Neural crest cell (in vitro differentiated cells): ENCODE measurements at regions not wholly inside any gene's neighbourhood (a gene's known extent, or its start where the extent isn't known, plus 50 kb on each side); places are given as distances from the start of the nearest gene placed in this dataset.

Experiments
- DNase-seq: peaks from one replicate; pipeline ENCODE4 v3.0.0; 2021; ENCODE audit warnings: low read depth, mixed read lengths, low spot score
- H3K27ac Mint-ChIP-seq: one replicate; pipeline ENCODE4 v1.8.0; 2021; ENCODE audit warnings: mild to moderate bottlenecking, mixed read lengths; ENCODE audit not compliant: unreplicated experiment
- H3K27me3 Mint-ChIP-seq: 2 replicates; pipeline ENCODE4 v1.8.0; 2021; ENCODE audit warnings: low read depth, mild to moderate bottlenecking, mixed read lengths
- H3K36me3 Mint-ChIP-seq: 2 replicates; pipeline ENCODE4 v1.8.0; 2021; ENCODE audit warnings: low read depth, mild to moderate bottlenecking, mixed read lengths
- H3K4me1 Mint-ChIP-seq: 2 replicates; pipeline ENCODE4 v1.8.0; 2021; ENCODE audit warnings: mixed read lengths
- H3K4me3 Mint-ChIP-seq: one replicate; pipeline ENCODE4 v1.8.0; 2021; ENCODE audit warnings: mild to moderate bottlenecking, mixed read lengths
- H3K9me3 Mint-ChIP-seq: 2 replicates; pipeline ENCODE4 v1.8.0; 2021; ENCODE audit warnings: mixed read lengths
- TF ChIP-seq, protein P1 (sequence below): fragments of 200-600 bp; sonication (generic); conservative IDR thresholded peaks from 2 replicates; pipeline ENCODE4 v1.5.0; 2021; ENCODE audit warnings: antibody characterized with exemption, mild to moderate bottlenecking

DNA sequence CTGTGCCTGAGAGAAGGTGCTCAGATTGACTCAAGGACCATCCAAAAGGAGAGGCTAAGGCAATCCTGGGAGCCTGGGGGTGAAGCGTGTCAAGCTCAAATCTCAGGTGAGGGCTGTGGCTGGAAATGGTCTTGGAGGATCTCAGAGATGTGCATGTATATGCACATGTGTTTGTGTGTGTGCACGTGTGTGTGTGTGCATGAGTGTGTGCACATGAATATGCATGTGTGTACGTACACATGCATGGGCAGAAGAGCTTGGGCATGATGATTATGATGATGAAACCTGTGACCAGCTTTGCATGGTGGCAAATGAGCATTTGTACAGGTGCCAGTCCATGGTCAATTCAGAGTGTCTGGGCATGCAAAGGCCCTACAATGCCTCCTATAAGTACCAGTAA lies 326.6 kb downstream of the CXCL12 start:
- Mint-ChIP-seq H3K4me1 (peaks cover 22% of the 10 kb centered on the region), H3K27ac (no peak overlapping the region), H3K27me3 (no peaks in the 10 kb centered on the region), H3K4me3 (no peak overlapping the region), H3K36me3 (no peaks in the 10 kb centered on the region), H3K9me3 (no peaks in the 10 kb centered on the region)
- DNase-seq, result no peak
- TF ChIP-seq, protein P1, sequence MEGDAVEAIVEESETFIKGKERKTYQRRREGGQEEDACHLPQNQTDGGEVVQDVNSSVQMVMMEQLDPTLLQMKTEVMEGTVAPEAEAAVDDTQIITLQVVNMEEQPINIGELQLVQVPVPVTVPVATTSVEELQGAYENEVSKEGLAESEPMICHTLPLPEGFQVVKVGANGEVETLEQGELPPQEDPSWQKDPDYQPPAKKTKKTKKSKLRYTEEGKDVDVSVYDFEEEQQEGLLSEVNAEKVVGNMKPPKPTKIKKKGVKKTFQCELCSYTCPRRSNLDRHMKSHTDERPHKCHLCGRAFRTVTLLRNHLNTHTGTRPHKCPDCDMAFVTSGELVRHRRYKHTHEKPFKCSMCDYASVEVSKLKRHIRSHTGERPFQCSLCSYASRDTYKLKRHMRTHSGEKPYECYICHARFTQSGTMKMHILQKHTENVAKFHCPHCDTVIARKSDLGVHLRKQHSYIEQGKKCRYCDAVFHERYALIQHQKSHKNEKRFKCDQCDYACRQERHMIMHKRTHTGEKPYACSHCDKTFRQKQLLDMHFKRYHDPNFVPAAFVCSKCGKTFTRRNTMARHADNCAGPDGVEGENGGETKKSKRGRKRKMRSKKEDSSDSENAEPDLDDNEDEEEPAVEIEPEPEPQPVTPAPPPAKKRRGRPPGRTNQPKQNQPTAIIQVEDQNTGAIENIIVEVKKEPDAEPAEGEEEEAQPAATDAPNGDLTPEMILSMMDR, result no peak

DNA sequence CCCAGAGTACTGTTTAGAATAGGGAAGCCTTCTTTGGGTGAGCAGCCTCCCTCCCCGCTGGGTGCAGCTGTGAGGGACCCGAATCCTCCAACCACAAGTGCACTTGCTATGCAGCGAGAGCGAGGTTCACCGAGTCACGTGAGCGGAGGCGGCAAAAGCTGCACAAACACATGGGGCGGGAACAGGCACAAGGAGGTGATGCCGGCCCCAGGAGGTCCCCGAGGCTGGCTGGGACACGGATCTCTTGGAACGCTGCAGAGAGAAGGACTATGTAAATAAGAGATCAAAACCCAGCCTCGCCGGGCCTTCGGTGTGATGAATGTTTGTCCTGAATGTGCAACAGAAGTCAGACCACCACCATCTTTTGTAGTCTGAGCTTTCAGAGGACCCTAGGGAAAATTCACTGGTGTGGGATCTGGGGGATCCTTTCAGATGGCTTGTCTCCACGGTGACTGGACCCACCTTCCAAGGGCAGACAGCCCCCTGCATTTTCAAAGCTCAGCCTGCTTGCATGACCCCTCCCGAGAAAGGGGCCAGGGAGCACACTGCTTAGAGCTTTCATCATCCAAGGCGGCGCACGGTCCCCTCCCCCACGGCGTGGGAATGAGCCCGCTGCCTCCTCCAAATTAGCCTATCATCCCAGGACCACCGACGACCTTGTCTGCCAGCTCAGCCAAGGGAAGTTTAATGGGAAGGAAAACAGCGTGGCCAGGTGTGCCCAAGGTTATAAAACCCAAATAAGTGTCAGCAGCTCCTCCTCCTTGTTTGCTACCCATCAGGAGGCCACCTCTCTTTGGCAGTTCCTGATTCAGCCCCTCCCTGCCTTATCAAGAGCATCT lies 327.7 kb downstream of the CXCL12 start:
- TF ChIP-seq, protein P1, result no peak
- DNase-seq, result no peak
- Mint-ChIP-seq H3K27me3 (no peaks in the 10 kb centered on the region), H3K27ac (no peak overlapping the region), H3K36me3 (no peaks in the 10 kb centered on the region), H3K9me3 (no peaks in the 10 kb centered on the region), H3K4me1 (peaks cover 22% of the 10 kb centered on the region), H3K4me3 (no peak overlapping the region)

DNA sequence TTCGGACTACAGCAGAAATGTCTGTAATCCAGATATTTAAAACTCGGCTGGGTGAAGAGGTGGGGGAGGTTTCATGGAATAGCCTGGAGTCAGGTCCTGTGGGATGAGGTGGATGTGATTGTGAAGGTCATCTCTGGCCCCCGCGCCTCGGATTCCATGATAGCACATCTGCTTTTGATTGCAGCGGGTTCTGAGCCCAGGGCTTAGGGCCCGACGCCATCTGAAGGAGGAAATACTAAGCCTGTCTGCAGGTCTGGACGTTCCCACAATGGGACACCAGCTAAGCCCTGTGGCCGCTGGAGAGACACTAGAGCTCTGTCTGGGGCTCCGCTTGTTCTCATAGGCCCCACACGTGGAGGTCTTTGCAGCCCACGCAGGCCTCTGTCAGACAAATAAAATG lies 328.7 kb downstream of the CXCL12 start:
- TF ChIP-seq, protein P1, result no peak
- Mint-ChIP-seq H3K36me3 (no peaks in the 10 kb centered on the region), H3K27me3 (no peaks in the 10 kb centered on the region)

DNA sequence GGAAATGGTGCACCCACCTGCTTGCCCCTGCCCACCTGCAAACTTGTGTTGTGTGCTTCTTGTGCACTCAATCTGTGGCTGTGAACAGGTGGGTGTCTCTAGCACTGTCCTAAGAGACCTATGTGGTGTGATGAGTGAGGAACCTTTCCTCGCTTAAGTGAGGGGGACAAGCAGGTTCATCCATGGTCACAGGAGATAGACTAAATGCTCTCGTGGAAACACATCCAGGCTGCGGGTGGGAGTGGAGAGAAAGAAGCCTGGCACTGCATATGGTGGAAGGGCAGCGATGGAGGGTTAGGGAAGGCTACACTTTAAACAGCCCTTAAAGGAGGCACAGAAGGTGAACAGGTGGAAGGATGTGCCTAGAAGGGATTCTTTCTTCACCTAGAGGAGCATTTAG lies 330.9 kb downstream of the CXCL12 start:
- no peak for DNase-seq
- H3K9me3 Mint-ChIP-seq, result no peaks in the 10 kb centered on the region
- H3K27ac Mint-ChIP-seq, result no peak overlapping the region
- H3K27me3 Mint-ChIP-seq, result no peaks in the 10 kb centered on the region
- H3K36me3 Mint-ChIP-seq, result no peaks in the 10 kb centered on the region
- H3K4me1 Mint-ChIP-seq, result peaks cover 22% of the 10 kb centered on the region
- TF ChIP-seq, protein P1, result no peak
- H3K4me3 Mint-ChIP-seq, result no peak overlapping the region

More for the DNA sequence above, 328.7 kb downstream of the CXCL12 start:
- Mint-ChIP-seq H3K4me3 (no peak overlapping the region), H3K27ac (no peak overlapping the region), H3K4me1 (peaks cover 22% of the 10 kb centered on the region), H3K9me3 (no peaks in the 10 kb centered on the region)
- DNase-seq, result no peak

DNA sequence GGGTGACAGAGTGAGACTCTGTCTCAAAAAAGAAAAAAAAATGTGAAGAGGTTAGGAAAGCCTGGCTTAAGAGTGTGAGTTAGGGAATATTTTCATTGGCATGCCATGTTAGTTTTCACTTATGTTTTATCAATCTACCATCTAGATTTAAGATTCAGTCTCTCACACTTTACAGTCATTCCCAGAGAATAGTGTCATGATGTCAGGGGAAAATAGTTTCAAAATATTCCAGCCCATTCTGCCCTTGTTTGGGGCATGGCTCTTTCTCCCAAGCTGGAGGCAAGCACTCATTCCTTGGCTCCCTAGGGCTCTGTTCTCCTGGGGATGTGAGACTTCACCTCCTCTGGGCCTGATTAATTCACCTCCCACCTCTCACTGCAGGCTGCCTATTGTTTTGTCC lies 331.5 kb downstream of the CXCL12 start:
- H3K4me1 Mint-ChIP-seq, result peaks cover 22% of the 10 kb centered on the region
- H3K27me3 Mint-ChIP-seq, result no peaks in the 10 kb centered on the region
- H3K27ac Mint-ChIP-seq, result no peak overlapping the region
- TF ChIP-seq, protein P1, result no peak
- H3K4me3 Mint-ChIP-seq, result no peak overlapping the region
- DNase-seq, result no peak
- no peaks in the 10 kb centered on the region for H3K36me3 Mint-ChIP-seq
- no peaks in the 10 kb centered on the region for H3K9me3 Mint-ChIP-seq
